ENCODE measurements at regions not wholly inside any gene's neighbourhood (a gene's known extent, or its start where the extent isn't known, plus 50 kb on each side); places are given as distances from the start of the nearest gene placed in this dataset.

DNA sequence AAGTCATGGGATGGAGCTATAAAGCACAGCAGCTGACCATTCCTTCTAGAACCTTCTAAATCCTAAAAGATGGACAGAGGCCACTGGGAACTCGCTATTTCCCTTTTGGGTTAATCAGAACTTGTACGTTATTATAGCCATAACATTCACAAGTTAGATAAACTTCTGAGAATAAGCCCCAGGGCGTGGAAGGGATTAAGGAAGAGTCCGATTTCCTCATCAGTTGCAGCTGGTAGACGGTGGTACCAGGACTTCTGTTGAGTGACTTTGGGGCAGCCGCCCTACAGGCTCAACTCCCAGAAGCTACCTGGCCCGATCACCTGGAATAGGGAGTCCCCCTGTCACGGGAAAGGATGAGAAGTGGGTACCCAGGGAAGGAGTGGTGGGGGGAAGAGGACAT, 370.1 kb upstream of the ZFHX3 start:
- Histone ChIP-seq H3K9me3 (replicated peaks; ENCODE audit: low read length) (no peaks in the 10 kb centered on the region), H3K27me3 (ENCODE audit: control insufficient read depth, insufficient read depth, low read length) (no peaks in the 10 kb centered on the region), H3K4me2 (ENCODE audit: low read length) (no peak overlapping the region), H3K36me3 (ENCODE audit: insufficient read depth, low read length) (no peaks in the 10 kb centered on the region), H3K4me1 (ENCODE audit: control insufficient read depth, insufficient read depth, low read length) (peaks cover 37% of the 10 kb centered on the region), H3K9ac (ENCODE audit: low read depth, low read length) (no peak overlapping the region), H3K4me3 (ENCODE audit: low read length) (no peak overlapping the region)

DNA sequence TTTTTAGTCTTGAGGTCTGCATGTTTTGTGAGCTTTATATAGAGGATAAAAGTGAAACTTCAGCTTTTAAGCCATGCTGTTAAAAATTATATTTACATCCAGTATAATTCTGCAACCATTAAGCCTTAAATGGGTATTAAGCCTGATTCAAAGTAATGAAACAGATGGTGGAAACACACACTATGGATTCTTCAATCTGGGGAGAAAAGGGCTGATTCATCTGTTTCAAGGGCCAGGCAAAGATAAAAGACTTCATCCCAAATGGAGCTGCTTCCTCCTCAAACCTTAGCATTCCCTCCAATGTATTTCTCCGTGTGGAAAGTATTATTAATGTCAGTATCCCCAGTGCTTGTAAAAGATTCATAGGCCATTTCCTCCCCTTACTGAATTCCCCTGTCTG, 367.4 kb upstream of the ZFHX3 start:
- H3K4me3 ChIP-seq (ENCODE audit: low read length), result no peak overlapping the region

DNA sequence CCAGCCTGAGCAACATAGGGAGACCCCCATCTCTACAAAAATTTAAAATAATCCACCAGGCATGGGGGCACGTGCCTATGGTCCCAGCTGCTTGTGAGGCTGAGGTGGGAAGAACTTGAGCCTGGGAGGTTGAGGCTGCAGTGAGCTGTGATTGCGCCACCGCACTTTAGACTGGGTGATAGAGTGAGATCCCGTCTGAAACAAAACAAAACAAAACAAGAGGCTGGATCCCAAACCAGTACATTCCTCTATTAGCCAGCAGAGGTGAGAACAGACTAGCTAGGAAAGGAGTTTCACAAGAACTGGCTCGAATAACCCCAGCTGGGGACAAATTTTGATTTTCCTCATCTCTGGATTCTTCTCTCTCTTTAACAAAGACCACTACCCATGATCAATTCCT, 366.7 kb upstream of the ZFHX3 start:
- Histone ChIP-seq H3K9ac (ENCODE audit: low read depth, low read length) (no peak overlapping the region), H3K9me3 (replicated peaks; ENCODE audit: low read length) (no peaks in the 10 kb centered on the region), H3K4me2 (ENCODE audit: low read length) (no peak overlapping the region), H3K4me3 (ENCODE audit: low read length) (no peak overlapping the region), H3K27me3 (ENCODE audit: control insufficient read depth, insufficient read depth, low read length) (peaks cover 4% of the 10 kb centered on the region), H3K36me3 (ENCODE audit: insufficient read depth, low read length) (no peaks in the 10 kb centered on the region), H3K4me1 (ENCODE audit: control insufficient read depth, insufficient read depth, low read length) (peaks cover 15% of the 10 kb centered on the region)

More for the DNA sequence above, 367.4 kb upstream of the ZFHX3 start:
- Histone ChIP-seq H3K9me3 (replicated peaks; ENCODE audit: low read length) (no peaks in the 10 kb centered on the region), H3K4me2 (ENCODE audit: low read length) (no peak overlapping the region), H3K36me3 (ENCODE audit: insufficient read depth, low read length) (no peaks in the 10 kb centered on the region), H3K27me3 (ENCODE audit: control insufficient read depth, insufficient read depth, low read length) (peaks cover 4% of the 10 kb centered on the region), H3K4me1 (ENCODE audit: control insufficient read depth, insufficient read depth, low read length) (peaks cover 21% of the 10 kb centered on the region), H3K9ac (ENCODE audit: low read depth, low read length) (no peak overlapping the region)

DNA sequence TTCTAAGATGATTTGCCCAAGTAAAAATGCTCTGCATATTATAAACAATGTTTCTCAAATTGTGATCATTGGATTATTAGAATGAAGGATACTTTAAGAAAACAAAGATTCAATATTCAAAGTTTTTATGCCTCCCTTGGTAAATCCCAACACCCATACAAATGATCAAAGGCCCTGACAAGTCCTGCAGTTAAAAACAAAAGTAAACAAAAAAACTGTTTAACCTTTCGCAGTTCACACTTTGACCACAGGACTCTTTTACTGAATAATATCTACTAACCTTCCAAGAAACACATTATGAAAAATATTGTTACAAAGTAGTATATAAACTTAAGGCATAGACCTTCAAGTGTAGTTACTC, 365.9 kb upstream of the ZFHX3 start:
- H3K36me3 ChIP-seq (ENCODE audit: insufficient read depth, low read length), result no peaks in the 10 kb centered on the region
- H3K4me2 ChIP-seq (ENCODE audit: low read length), result no peak overlapping the region
- H3K4me1 ChIP-seq (ENCODE audit: control insufficient read depth, insufficient read depth, low read length), result peaks cover 7% of the 10 kb centered on the region
- H3K9ac ChIP-seq (ENCODE audit: low read depth, low read length), result no peak overlapping the region
- H3K27me3 ChIP-seq (ENCODE audit: control insufficient read depth, insufficient read depth, low read length), result peaks cover 4% of the 10 kb centered on the region
- no peak overlapping the region for H3K4me3 ChIP-seq (ENCODE audit: low read length)
- no peaks in the 10 kb centered on the region for H3K9me3 ChIP-seq (replicated peaks; ENCODE audit: low read length)

DNA sequence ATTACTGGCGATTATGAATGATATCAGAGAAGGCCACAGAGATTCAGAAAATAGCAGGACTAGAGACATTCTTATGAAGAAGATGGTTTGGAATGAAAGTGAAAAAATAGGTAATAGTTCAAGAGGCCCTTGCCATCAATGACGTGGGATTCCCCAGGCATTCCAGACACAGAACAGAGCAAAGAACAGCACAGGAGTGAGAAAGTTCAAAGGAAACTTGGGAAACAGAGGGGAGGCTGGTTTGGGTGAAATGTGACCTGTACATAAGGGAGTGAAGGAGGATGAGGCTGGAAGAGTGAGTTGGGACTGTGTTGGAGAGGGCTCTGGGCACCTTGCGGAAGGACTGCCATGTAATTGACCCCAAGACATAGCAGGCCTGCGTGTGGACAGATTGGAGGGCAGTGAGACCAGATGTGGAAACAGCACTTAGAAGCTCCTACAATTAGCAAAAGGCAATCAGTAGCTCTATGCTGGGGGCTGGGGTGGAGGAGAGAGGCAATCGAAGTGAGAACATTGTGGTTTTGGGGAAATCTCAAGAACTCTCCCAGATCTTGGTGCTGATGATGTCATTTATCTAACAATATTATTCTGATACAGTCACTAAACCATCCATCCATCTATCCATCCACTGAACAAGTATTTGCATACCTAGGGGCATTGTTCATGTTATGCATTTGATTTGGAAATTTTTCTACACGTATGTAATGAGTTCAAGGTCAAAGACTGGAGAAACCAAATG, 365.3 kb upstream of the ZFHX3 start:
- no peaks in the 10 kb centered on the region for H3K9me3 ChIP-seq (replicated peaks; ENCODE audit: low read length)
- no peak overlapping the region for H3K4me2 ChIP-seq (ENCODE audit: low read length)
- peaks cover 4% of the 10 kb centered on the region for H3K27me3 ChIP-seq (ENCODE audit: control insufficient read depth, insufficient read depth, low read length)
- H3K9ac ChIP-seq (ENCODE audit: low read depth, low read length), result no peak overlapping the region
- H3K4me3 ChIP-seq (ENCODE audit: low read length), result no peak overlapping the region
- H3K4me1 ChIP-seq (ENCODE audit: control insufficient read depth, insufficient read depth, low read length), result peaks cover 1% of the 10 kb centered on the region
- H3K36me3 ChIP-seq (ENCODE audit: insufficient read depth, low read length), result no peaks in the 10 kb centered on the region

DNA sequence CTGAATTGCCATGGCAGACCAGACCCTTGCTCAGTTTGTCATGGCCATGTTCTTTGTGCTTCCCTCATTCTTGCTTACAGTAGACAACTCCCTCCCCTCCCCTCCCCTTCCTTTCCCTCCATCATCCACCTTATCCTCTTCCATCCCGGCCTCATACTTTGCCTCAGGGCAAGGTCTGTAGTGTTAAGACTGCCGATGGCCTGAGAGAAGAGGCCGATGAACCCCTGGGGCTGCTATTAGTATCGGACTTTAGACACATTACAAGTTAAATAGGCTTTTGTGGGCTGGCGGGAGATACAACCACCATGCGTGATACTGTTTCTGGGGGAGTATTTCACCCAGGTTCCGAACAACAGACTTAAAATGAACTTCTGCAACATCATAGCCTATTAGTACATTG, 364.5 kb upstream of the ZFHX3 start:
- no peak overlapping the region for H3K4me2 ChIP-seq (ENCODE audit: low read length)
- H3K27me3 ChIP-seq (ENCODE audit: control insufficient read depth, insufficient read depth, low read length), result peaks cover 4% of the 10 kb centered on the region
- no peaks in the 10 kb centered on the region for H3K4me1 ChIP-seq (ENCODE audit: control insufficient read depth, insufficient read depth, low read length)
- no peaks in the 10 kb centered on the region for H3K9me3 ChIP-seq (replicated peaks; ENCODE audit: low read length)
- H3K4me3 ChIP-seq (ENCODE audit: low read length), result no peak overlapping the region
- H3K9ac ChIP-seq (ENCODE audit: low read depth, low read length), result no peak overlapping the region
- no peaks in the 10 kb centered on the region for H3K36me3 ChIP-seq (ENCODE audit: insufficient read depth, low read length)

DNA sequence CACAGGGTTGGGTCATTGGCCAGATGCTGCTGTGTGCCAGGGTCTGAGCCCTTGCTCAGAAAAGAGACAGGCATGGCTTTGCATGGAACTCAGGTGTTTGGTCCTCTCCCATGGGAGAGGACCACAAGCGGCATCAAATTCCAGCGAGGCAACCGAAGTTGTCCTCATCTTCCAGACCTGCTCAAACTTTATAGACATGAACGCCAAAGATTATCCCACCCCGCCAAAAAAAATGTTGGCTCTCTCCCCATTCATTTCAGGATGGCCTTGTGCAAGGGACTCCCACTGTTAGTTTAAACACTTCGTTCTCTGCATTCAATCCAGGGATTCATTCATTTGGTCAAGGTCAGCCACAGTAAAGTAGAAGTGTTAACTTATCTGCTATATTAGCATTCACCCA, 360.8 kb upstream of the ZFHX3 start:
- Histone ChIP-seq H3K27me3 (ENCODE audit: control insufficient read depth, insufficient read depth, low read length) (peaks cover 4% of the 10 kb centered on the region), H3K4me3 (ENCODE audit: low read length) (no peak overlapping the region), H3K4me1 (ENCODE audit: control insufficient read depth, insufficient read depth, low read length) (peaks cover 13% of the 10 kb centered on the region), H3K9me3 (replicated peaks; ENCODE audit: low read length) (no peaks in the 10 kb centered on the region), H3K9ac (ENCODE audit: low read depth, low read length) (no peak overlapping the region), H3K36me3 (ENCODE audit: insufficient read depth, low read length) (no peaks in the 10 kb centered on the region), H3K4me2 (ENCODE audit: low read length) (no peak overlapping the region)

DNA sequence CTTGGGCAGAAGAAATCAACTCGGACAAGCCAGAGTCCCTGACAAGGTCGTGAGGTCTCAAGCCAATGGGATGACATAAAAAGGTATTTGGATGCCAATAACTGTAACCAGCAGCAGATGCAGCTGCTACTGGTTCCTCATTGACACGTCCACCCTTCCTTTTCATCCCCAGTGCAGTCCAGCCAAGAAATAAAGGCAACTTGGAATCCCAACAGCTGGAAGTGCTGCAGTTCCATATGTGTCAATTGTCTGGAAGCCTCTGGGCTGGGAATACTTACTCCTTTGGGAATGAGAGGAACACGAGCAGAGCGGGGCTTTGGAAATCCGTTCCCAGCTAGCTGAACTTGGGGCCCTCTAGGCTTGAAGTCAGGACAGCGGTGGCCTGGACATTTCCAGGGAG, 360.4 kb upstream of the ZFHX3 start:
- H3K27me3 ChIP-seq (ENCODE audit: control insufficient read depth, insufficient read depth, low read length), result peaks cover 4% of the 10 kb centered on the region
- no peak overlapping the region for H3K4me3 ChIP-seq (ENCODE audit: low read length)
- no peak overlapping the region for H3K4me2 ChIP-seq (ENCODE audit: low read length)
- no peak overlapping the region for H3K9ac ChIP-seq (ENCODE audit: low read depth, low read length)
- H3K9me3 ChIP-seq (replicated peaks; ENCODE audit: low read length), result no peaks in the 10 kb centered on the region
- H3K4me1 ChIP-seq (ENCODE audit: control insufficient read depth, insufficient read depth, low read length), result peaks cover 13% of the 10 kb centered on the region
- H3K36me3 ChIP-seq (ENCODE audit: insufficient read depth, low read length), result no peaks in the 10 kb centered on the region

DNA sequence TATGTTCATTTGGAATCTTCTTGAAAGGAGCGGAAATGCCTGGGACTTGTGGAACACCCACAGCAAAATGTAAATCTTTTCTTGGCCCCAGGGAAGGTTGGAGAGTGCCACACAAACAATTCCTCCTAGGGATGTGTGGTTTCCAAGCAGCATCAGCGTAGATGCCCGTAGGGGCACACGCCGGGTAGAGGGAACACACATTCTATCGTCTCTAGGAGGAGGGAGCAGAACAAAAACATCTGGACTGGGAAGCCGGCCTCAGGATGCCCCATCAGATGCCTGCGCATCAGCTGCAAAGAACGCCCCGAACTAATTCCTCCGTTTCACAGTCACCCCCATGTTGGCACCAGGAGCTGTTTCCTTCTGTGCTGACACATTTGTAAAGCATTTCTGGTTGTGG, 357.9 kb upstream of the ZFHX3 start:
- no peak overlapping the region for H3K4me3 ChIP-seq (ENCODE audit: low read length)
- no peaks in the 10 kb centered on the region for H3K9me3 ChIP-seq (replicated peaks; ENCODE audit: low read length)
- peaks cover 13% of the 10 kb centered on the region for H3K4me1 ChIP-seq (ENCODE audit: control insufficient read depth, insufficient read depth, low read length)
- H3K9ac ChIP-seq (ENCODE audit: low read depth, low read length), result no peak overlapping the region
- peak overlapping the region; percentile 39 for H3K4me2 ChIP-seq (ENCODE audit: low read length)
- peaks cover 4% of the 10 kb centered on the region for H3K27me3 ChIP-seq (ENCODE audit: control insufficient read depth, insufficient read depth, low read length)
- H3K36me3 ChIP-seq (ENCODE audit: insufficient read depth, low read length), result no peaks in the 10 kb centered on the region

DNA sequence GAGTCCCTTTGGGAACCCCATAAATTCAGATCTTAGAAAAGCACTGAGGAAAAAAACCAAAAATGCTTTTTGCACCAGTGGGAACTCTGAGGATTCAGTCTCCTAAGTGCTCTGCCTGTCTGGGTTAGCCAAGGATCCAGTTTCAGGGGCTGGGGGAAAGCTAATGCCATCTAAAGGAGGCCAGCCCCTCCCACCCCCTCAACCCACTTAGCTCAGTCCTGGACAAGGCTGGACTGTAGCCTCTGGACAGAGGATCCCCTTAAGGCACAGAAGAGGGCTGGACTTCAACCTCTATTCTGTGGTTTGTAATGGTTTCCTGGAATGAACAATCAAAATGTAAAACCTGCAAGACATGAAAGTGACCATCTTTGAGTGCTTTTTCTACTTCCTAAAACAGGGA, 356.1 kb upstream of the ZFHX3 start:
- Histone ChIP-seq H3K9me3 (replicated peaks; ENCODE audit: low read length) (no peaks in the 10 kb centered on the region), H3K9ac (ENCODE audit: low read depth, low read length) (no peak overlapping the region), H3K27me3 (ENCODE audit: control insufficient read depth, insufficient read depth, low read length) (no peaks in the 10 kb centered on the region), H3K36me3 (ENCODE audit: insufficient read depth, low read length) (no peaks in the 10 kb centered on the region), H3K4me3 (ENCODE audit: low read length) (no peak overlapping the region), H3K4me1 (ENCODE audit: control insufficient read depth, insufficient read depth, low read length) (peaks cover 13% of the 10 kb centered on the region), H3K4me2 (ENCODE audit: low read length) (no peak overlapping the region)

DNA sequence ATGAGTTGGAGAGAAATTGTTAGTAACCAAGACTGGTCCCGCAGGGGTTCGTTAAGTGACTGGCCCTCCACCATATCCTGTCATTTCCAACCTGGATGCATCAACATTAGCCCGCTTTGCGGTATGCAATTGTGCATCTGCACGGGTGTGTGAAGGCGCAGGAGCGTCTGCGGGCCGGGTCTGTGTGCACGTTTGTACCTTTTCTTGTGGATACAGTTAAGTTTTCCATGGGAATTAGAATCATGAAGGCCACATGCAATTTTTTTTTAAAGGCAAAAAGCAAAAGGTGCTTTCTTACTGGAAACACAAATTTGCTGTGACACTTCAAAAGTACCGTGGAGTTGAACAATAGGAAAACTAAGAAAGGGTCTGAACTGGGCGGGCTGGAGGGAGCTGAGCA, 355.4 kb upstream of the ZFHX3 start:
- Histone ChIP-seq H3K27me3 (ENCODE audit: control insufficient read depth, insufficient read depth, low read length) (no peaks in the 10 kb centered on the region), H3K4me1 (ENCODE audit: control insufficient read depth, insufficient read depth, low read length) (peaks cover 13% of the 10 kb centered on the region), H3K36me3 (ENCODE audit: insufficient read depth, low read length) (no peaks in the 10 kb centered on the region), H3K9me3 (replicated peaks; ENCODE audit: low read length) (no peaks in the 10 kb centered on the region), H3K4me3 (ENCODE audit: low read length) (no peak overlapping the region), H3K4me2 (ENCODE audit: low read length) (no peak overlapping the region), H3K9ac (ENCODE audit: low read depth, low read length) (no peak overlapping the region)

DNA sequence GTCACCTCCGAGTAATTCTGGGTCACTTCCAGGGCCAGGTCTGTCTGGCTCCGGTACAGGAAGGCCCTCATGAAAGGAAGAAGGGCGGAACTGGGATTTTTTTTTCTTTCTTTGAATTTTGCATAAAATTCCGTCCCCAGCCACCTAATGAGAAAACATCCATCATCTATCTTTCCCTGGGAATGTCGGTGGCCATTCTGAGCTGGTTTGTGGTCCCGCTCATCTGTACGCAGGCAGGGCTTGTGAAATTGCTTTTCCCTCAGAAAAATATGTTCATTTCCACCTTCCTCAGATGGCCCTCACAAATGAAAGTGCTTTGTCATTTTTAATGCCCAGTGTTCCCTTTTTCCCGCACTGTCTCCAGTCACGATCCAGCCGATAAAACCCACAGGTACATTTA, 353.0 kb upstream of the ZFHX3 start:
- no peaks in the 10 kb centered on the region for H3K9me3 ChIP-seq (replicated peaks; ENCODE audit: low read length)
- H3K36me3 ChIP-seq (ENCODE audit: insufficient read depth, low read length), result no peaks in the 10 kb centered on the region
- peaks cover 5% of the 10 kb centered on the region for H3K4me1 ChIP-seq (ENCODE audit: control insufficient read depth, insufficient read depth, low read length)
- no peak overlapping the region for H3K9ac ChIP-seq (ENCODE audit: low read depth, low read length)
- H3K27me3 ChIP-seq (ENCODE audit: control insufficient read depth, insufficient read depth, low read length), result no peaks in the 10 kb centered on the region
- no peak overlapping the region for H3K4me3 ChIP-seq (ENCODE audit: low read length)
- no peak overlapping the region for H3K4me2 ChIP-seq (ENCODE audit: low read length)
